Smooth muscle cell (in vitro differentiated cells): ENCODE measurements at regions not wholly inside any gene's neighbourhood (a gene's known extent, or its start where the extent isn't known, plus 50 kb on each side); places are given as distances from the start of the nearest gene placed in this dataset.

Experiments
- DNase-seq: peaks from one replicate; lab custom pipeline; 2025; ENCODE audit not compliant: unreplicated experiment; lab: John Stamatoyannopoulos, UW
- H2AFZ ChIP-seq: fragments of 200-600 bp; sonication (generic); 2 replicates; pipeline ENCODE4 v1.6.0; 2016; ENCODE audit warnings: antibody characterized with exemption, low read depth, mild to moderate bottlenecking
- H3F3A ChIP-seq: fragments of 200-600 bp; sonication (generic); 2 replicates; pipeline ENCODE4 v1.6.0; 2017; ENCODE audit warnings: antibody characterized with exemption, low read depth
- H3K27ac ChIP-seq: fragments of 200-600 bp; sonication (generic); 2 replicates; pipeline ENCODE4 v1.5.1; 2016; ENCODE audit warnings: low read depth, mild to moderate bottlenecking
- H3K27me3 ChIP-seq: fragments of 200-600 bp; sonication (generic); 2 replicates; pipeline ENCODE4 v1.6.1; 2016; ENCODE audit warnings: low read depth, mild to moderate bottlenecking
- H3K36me3 ChIP-seq: fragments of 200-600 bp; sonication (generic); 2 replicates; pipeline ENCODE4 v1.5.1; 2016; ENCODE audit warnings: low read depth
- H3K4me1 ChIP-seq: fragments of 200-600 bp; sonication (generic); 2 replicates; pipeline ENCODE4 v1.5.1; 2016; ENCODE audit warnings: low read depth
- H3K4me2 ChIP-seq: fragments of 200-600 bp; sonication (generic); 2 replicates; pipeline ENCODE4 v1.6.0; 2016; ENCODE audit warnings: mild to moderate bottlenecking
- H3K4me3 ChIP-seq: fragments of 200-600 bp; sonication (generic); 2 replicates; pipeline ENCODE4 v1.5.1; 2016; ENCODE audit warnings: mild to moderate bottlenecking
- H3K79me2 ChIP-seq: fragments of 200-600 bp; sonication (generic); 2 replicates; pipeline ENCODE4 v1.6.0; 2016; ENCODE audit warnings: low read depth, mild to moderate bottlenecking
- H3K9ac ChIP-seq: fragments of 200-600 bp; sonication (generic); 2 replicates; pipeline ENCODE4 v1.6.0; 2016; ENCODE audit warnings: low read depth
- H3K9me3 ChIP-seq: fragments of 200-600 bp; sonication (generic); replicated peaks from 2 replicates; pipeline ENCODE4 v1.5.1; 2016; ENCODE audit warnings: low read depth
- H4K20me1 ChIP-seq: fragments of 200-600 bp; sonication (generic); 2 replicates; pipeline ENCODE4 v1.6.0; 2016; ENCODE audit warnings: low read depth
- CTCF ChIP-seq: fragments of 200-600 bp; sonication (generic); IDR thresholded peaks from 2 replicates; pipeline ENCODE4 v1.5.1; 2017; ENCODE audit warnings: borderline replicate concordance, mild to moderate bottlenecking, antibody characterized with exemption; ENCODE audit not compliant: insufficient read depth, poor library complexity, severe bottlenecking
- WGBS: methylation state at CpG from one replicate; pipeline ENCODE4 v1.1.7; 2016; ENCODE audit warnings: low lambda C conversion rate; 5-methylcytosine and 5-hydroxymethylcytosine counted together

DNA sequence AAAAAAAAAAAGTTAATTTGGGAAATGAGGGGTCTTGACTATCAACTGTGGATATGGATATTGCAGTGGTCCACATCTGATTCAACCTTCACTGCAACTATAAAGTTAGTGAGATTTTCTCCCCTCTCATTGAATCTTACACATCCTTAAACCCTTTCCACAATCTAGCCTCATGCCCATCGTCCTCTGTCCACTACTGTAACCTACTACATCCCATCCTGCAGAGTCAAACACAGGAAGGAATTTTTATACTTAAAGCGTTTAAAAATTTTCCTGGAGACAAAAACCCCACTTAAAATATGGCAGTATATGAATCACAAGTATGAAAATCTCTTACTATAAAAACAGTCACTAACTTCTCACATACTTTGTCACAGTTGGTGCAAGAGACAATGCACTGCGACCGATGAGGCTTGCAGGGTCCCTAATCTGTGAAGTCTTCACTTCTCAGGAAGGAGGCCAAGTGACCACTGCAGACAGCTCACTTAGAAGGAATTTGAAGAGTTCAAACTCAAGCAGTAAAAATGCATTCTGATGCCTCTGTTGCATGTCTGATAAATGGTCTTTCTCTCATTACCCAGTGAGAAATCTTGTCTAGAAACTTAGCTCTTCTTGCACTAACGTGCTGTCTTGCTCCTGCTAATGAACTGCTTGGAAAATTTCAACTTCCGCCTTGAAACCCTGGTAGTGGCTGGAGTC lies 50.3 kb upstream of the ST8SIA6 start:
- H3K4me1 ChIP-seq = peaks cover 5% of the 10 kb centered on the region
- no peaks in the 10 kb centered on the region for H3K9me3 ChIP-seq
- no peaks in the 10 kb centered on the region for H3K36me3 ChIP-seq
- H3K27ac ChIP-seq = peak overlapping the region; percentile 39
- no peaks in the 10 kb centered on the region for H3K27me3 ChIP-seq
- DNase-seq = no peak
- no peak for TF ChIP-seq CTCF
- H2AFZ ChIP-seq = no peak overlapping the region
- H3K4me3 ChIP-seq = no peak overlapping the region
- no peak overlapping the region for H3K9ac ChIP-seq
- H4K20me1 ChIP-seq = no peaks in the 10 kb centered on the region
- H3K4me2 ChIP-seq = peak overlapping the region; percentile 14
- 47% methylated on average over 6 of the region's 6 CpGs for WGBS
- no peaks in the 10 kb centered on the region for H3F3A ChIP-seq
- H3K79me2 ChIP-seq = no peaks in the 10 kb centered on the region
